ENCODE measurements at regions not wholly inside any gene's neighbourhood (a gene's known extent, or its start where the extent isn't known, plus 50 kb on each side); places are given as distances from the start of the nearest gene placed in this dataset.

DNA sequence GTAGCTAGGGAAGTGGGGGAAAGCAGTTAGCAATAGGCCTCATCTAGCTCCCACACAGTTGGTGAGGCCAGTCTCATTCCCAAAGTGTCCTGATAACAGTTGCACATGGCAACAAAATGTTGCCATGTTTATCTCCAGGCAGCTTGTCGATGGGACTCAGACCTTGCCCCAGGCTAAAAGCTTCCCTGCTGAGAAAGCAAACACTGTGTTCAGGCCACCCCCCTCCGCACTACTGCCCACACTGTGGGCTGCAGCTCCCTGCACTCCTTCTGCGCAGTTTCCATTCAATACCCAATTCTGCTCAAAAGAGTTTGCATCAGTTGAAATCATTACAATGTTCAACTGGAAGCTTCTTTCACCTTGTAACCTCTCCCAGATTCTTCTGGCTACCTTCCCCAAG lies 287.8 kb upstream of the GK2 start:
- Mint-ChIP-seq H3K4me3 (no peak overlapping the region), H3K4me1 (no peaks in the 10 kb centered on the region), H3K27me3 (ENCODE audit: low read depth in 2 of 2) (no peaks in the 10 kb centered on the region), H3K36me3 (peaks cover 12% of the 10 kb centered on the region), H3K27ac (no peak overlapping the region), H3K9me3 (peaks cover 18 to 28% of the 10 kb centered on the region in 2 donors)
- Histone ChIP-seq H3K36me3 (ENCODE audit: control insufficient read depth, insufficient read depth, low read length) (no peaks in the 10 kb centered on the region), H3K27me3 (ENCODE audit: control insufficient read depth, insufficient read depth, low read length) (no peaks in the 10 kb centered on the region), H3K9me3 (ENCODE audit: control insufficient read depth, insufficient read depth, low read length) (no peaks in the 10 kb centered on the region), H3K27ac (ENCODE audit: low read length) (no peak overlapping the region), H3K4me3 (ENCODE audit: low read length) (no peak overlapping the region), H3K4me1 (ENCODE audit: control insufficient read depth, insufficient read depth, low read length) (no peaks in the 10 kb centered on the region)
- TF ChIP-seq CTCF (IDR thresholded peaks at IDR 0.05): no peak
- intact Hi-C loops (cut with micrococcal nuclease): no loop called here
- WGBS (ENCODE audit: insufficient coverage): 95% methylated on average over 3 of the region's 3 CpGs
- ATAC-seq (no peak), DNase-seq (no peak)

- WGBS (ENCODE audit: insufficient coverage): 100% methylated on average over 2 of the region's 3 CpGs
Observed at GRCh38 chr4:79689740-79690139, 281.7 kb upstream of the GK2 start.

GRCh38 chr4:79688691-79689090 lies 280.7 kb upstream of the GK2 start:
- DNase-seq (no peak), ATAC-seq (no peak)
- Mint-ChIP-seq H3K4me3 (no peak overlapping the region), H3K4me1 (no peaks in the 10 kb centered on the region), H3K9me3 (peaks cover 8 to 10% of the 10 kb centered on the region in 2 donors), H3K27ac (no peak overlapping the region), H3K36me3 (peaks cover under 1% of the 10 kb centered on the region), H3K27me3 (ENCODE audit: low read depth in 2 of 2) (no peaks in the 10 kb centered on the region)
- H3K27me3 ChIP-seq (ENCODE audit: control insufficient read depth, insufficient read depth, low read length): no peaks in the 10 kb centered on the region
- H3K4me3 ChIP-seq (ENCODE audit: low read length): no peak overlapping the region
- intact Hi-C loops (cut with micrococcal nuclease): no loop called here
- H3K36me3 ChIP-seq (ENCODE audit: control insufficient read depth, insufficient read depth, low read length): no peaks in the 10 kb centered on the region
- H3K9me3 ChIP-seq (ENCODE audit: control insufficient read depth, insufficient read depth, low read length): no peaks in the 10 kb centered on the region
- H3K27ac ChIP-seq (ENCODE audit: low read length): no peak overlapping the region
- no peak for TF ChIP-seq CTCF (IDR thresholded peaks at IDR 0.05)
- H3K4me1 ChIP-seq (ENCODE audit: control insufficient read depth, insufficient read depth, low read length): no peaks in the 10 kb centered on the region

More at GRCh38 chr4:79689740-79690139, 281.7 kb upstream of the GK2 start:
- no peak overlapping the region for H3K4me3 Mint-ChIP-seq
- Histone ChIP-seq H3K27ac (ENCODE audit: low read length) (no peak overlapping the region), H3K4me3 (ENCODE audit: low read length) (no peak overlapping the region), H3K36me3 (ENCODE audit: control insufficient read depth, insufficient read depth, low read length) (no peaks in the 10 kb centered on the region), H3K4me1 (ENCODE audit: control insufficient read depth, insufficient read depth, low read length) (no peaks in the 10 kb centered on the region), H3K27me3 (ENCODE audit: control insufficient read depth, insufficient read depth, low read length) (no peaks in the 10 kb centered on the region), H3K9me3 (ENCODE audit: control insufficient read depth, insufficient read depth, low read length) (no peaks in the 10 kb centered on the region)
- H3K36me3 Mint-ChIP-seq: peaks cover 8% of the 10 kb centered on the region
- ATAC-seq: no peak
- TF ChIP-seq CTCF (IDR thresholded peaks at IDR 0.05): no peak
- intact Hi-C loops (cut with micrococcal nuclease): no loop called here
- no peak for DNase-seq
- H3K27me3 Mint-ChIP-seq (ENCODE audit: low read depth in 2 of 2): no peaks in the 10 kb centered on the region
- H3K4me1 Mint-ChIP-seq: no peaks in the 10 kb centered on the region
- H3K9me3 Mint-ChIP-seq: peaks cover 12 to 13% of the 10 kb centered on the region in 2 donors
- H3K27ac Mint-ChIP-seq: no peak overlapping the region

GRCh38 chr4:79687006-79687405 lies 279.0 kb upstream of the GK2 start:
- H3K27ac Mint-ChIP-seq: no peak overlapping the region
- H3K36me3 Mint-ChIP-seq: no peaks in the 10 kb centered on the region
- no peak overlapping the region for H3K4me3 ChIP-seq (ENCODE audit: low read length)
- H3K27ac ChIP-seq (ENCODE audit: low read length): no peak overlapping the region
- H3K9me3 ChIP-seq (ENCODE audit: control insufficient read depth, insufficient read depth, low read length): no peaks in the 10 kb centered on the region
- intact Hi-C loops (cut with micrococcal nuclease): no loop called here
- no peaks in the 10 kb centered on the region for H3K4me1 ChIP-seq (ENCODE audit: control insufficient read depth, insufficient read depth, low read length)
- H3K36me3 ChIP-seq (ENCODE audit: control insufficient read depth, insufficient read depth, low read length): no peaks in the 10 kb centered on the region
- H3K4me1 Mint-ChIP-seq: no peaks in the 10 kb centered on the region
- no peak for TF ChIP-seq CTCF (IDR thresholded peaks at IDR 0.05)
- no peak overlapping the region for H3K4me3 Mint-ChIP-seq
- ATAC-seq: no peak
- no peaks in the 10 kb centered on the region for H3K27me3 ChIP-seq (ENCODE audit: control insufficient read depth, insufficient read depth, low read length)
- WGBS (ENCODE audit: insufficient coverage): 88% methylated on average over 2 of the region's 2 CpGs
- no peaks in the 10 kb centered on the region for H3K27me3 Mint-ChIP-seq (ENCODE audit: low read depth in 2 of 2)
- no peak for DNase-seq
- H3K9me3 Mint-ChIP-seq: peaks cover 2 to 8% of the 10 kb centered on the region in 2 donors

Measured in natural killer cell (primary cell).